NCI-H1092 treated with DMSO at 0.1 percent for 48 hours (cell line): ENCODE measurements at regions not wholly inside any gene's neighbourhood (a gene's known extent, or its start where the extent isn't known, plus 50 kb on each side); places are given as distances from the start of the nearest gene placed in this dataset.
"Not testable (repeated sequence)": the region's sequence is repeated elsewhere in the genome, so short reads cannot be mapped to it uniquely, and the experiment has no call there.

ENCODE experiments used
- DNase-seq: peaks from one replicate; lab custom pipeline; 2025; lab: John Stamatoyannopoulos, UW

DNA sequence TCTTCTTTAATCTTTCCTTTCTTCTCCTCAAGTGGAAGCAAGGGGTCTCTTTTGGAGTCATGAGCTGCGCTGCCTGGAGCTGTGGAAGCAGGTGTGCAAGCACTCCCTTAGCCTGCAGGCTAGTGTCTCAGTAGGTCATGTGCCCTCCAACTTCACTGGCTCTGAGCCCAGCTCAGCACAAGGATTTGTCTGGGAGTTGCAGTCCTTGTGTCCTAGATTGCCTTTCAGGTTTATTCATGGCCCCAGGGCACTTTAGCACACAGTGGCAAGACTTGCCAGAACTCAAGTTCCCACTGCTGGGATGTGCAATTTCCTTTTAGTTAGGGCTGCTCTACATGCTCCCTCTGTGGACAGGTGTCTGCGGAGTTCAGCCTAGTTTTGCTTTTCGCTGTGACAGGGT, 211.7 kb downstream of the LIG4 start:
- no peak for DNase-seq

DNA sequence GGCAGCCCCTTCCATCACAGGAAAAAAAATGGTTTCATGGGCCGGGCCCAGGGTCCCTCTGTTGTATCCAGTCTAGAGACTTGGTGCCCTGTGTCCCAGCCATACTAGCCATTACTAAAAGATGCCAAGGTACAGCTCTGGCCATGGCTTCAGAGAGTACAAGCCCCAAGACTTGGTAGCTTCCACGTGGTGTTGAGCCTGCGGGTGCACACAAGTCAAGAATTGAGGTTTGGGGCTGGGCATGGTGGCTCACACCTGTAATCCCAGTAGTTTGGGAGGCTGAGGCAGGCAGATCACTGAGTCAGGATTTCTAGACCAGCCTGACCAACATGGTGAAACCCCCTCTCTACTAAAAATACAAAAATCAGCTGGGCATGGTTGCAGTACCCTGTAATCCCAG, 214.3 kb downstream of the LIG4 start:
- no peak for DNase-seq

DNA sequence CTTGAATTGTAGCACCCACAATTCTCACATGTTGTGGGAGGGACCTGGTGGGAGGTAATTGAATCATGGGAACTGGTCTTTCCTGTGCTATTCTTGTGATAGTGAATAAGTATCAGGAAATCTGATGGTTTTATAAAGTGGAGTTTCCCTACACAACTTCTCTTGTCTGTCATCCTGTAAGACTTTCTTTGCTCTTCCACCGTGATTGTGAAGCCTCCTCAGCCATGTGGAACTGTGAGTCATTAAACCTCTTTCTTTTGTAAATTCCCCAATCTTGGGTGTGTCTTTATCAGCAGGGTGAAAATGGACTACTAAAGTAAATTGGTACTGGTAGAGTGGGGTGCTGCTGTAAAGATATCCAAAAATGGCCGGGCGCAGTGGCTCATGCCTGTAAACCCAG, 215.6 kb downstream of the LIG4 start:
- no peak for DNase-seq

DNA sequence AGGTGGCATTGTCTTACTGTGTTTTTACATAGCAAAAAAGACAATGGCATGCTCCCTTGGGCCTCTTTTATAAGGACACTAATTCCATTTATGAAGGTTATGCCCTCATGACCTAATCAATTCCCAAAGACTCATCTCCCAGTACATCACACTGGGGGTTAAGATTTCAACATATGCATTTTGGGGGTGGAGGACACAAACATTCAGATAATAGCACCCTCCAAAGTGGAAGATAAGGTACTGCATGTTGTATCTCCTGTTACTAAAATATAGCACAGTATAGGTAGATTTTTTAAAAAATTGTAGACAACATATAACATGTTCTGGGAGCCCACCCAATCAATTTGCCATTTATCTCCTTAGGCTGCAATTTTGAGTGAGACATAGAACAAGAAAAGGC, 221.2 kb downstream of the LIG4 start:
- no peak for DNase-seq

DNA sequence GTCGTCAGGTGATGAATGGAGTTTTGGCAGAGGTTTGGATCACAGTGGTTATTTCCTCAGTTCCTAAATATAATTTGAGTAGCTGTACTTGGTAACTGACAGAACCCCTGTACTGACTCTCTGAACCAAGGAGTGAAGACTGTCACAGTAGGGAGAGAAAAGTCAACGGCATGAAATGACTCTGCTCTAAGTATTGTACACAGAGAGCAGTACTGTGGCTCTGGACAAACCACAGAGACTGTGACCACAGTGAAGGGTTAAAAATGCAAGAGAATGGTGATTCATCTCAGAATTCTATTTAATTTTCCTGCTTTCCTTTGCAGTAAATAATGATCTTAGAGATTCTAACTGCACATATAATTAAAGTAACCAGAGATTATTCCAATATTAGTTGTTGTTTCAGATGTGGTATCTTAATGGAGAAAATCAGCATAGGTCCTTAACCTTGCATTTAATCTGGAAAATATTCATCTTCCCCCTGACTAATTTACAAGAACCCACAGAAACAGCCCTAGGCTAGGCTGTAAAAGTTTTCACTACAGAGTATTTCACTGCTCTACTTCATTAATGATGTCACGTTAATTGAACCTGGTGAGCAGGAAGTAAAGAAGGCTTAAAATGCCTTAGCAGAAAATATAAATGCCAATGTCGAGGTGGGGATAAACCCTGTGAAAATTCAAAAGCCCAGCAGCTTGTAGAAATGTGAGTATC, 221.9 kb downstream of the LIG4 start:
- no peak for DNase-seq

DNA sequence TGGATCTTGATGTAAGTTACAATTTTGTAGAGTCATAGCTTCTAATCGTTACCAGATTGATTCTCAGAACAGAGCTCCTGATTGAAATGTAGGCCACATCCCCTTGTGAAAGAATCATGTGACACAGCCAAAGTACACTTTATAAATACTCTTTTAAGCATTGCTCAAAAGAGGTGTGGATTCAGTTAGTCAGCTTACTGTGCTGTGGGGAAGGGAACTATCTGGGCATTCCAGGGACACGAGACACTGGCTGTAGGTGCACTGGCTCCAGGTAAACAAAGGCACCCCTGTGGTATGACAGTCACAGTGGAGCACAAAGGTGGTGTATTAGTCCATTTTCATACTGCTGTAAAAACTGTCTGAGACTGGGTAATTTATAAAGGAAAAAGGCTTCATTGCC, 222.8 kb downstream of the LIG4 start:
- DNase-seq: no peak

DNA sequence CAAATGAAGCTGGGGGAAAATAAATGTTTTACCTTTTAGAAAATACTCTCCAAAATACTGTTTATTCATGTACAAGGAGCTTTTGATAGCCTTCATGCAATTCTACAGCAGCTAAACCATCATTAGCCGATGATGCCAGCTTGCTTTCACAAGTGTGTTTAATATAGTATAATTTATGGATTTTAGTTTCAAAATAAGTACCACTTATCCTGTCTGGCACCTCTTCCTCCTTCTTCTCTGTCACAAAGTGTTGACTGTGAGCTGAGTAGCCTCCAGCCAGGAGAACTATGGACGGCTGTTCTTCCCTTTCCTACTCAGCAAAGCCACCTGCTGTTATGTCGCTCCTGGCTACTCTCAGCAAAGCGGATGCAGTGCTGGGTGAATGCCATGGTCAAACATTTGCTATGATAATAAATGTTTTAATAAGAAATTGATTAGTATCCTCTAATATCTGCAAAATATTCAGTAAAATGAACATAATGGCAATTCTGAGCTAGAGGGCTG, 238.2 kb downstream of the LIG4 start:
- peak; percentile 90 for DNase-seq

DNA sequence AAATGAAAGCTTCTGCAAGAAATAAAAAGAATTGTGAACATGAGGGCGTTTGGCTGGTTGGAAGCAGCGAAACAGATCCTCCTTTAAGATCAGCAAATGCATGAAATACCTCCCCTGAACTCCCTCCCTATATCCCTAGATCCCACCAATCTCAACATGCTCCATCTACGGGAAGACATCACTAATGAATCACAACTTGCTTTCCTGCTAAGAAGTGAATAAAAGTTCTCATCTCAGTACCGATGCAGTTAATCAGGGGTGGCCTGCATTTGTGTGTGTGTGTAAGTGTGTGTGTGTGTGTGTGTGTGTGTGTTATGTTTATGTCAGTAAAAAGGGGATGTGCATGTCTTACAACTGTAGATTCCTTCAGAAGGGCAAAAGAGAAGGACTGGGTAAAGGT, 238.7 kb downstream of the LIG4 start:
- no peak for DNase-seq

DNA sequence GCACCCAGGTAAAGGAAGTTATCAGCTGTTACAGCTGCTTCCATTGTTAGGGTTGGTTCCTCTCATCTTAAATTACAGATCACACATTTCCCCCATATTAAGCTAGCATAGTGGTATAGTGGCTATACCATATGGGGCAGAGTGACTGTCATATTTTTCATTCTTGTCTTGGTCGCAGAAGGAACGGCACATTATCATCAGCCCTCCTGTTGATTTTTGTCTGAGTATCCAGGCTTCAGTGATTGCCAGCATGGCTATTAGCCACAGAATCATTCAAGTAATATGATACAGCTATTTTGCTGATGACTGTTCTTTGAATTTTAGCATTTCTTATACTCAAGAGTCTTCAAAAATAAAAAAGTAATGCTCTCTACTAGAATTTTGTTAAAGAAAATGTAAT, 240.9 kb downstream of the LIG4 start:
- DNase-seq: peak; percentile 56

DNA sequence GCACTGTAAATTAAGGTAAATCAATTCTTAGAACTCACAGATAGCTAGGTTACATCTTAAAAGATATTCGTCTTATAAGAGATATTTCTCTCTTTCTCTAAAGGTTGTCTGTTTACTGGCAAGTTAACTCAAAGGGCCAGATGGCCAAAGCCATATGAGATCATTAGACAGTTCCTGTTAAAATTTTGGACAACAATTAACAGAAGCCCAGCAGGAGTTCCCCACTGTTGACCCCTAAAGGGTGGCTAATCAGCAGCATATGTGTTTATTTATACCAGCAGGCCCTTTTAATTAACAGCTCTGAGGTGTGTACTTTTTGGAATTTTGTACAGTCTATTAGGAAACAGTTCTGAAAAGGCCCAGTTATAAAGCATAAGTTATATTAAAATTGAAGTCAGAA, 245.8 kb downstream of the LIG4 start:
- no peak for DNase-seq

DNA sequence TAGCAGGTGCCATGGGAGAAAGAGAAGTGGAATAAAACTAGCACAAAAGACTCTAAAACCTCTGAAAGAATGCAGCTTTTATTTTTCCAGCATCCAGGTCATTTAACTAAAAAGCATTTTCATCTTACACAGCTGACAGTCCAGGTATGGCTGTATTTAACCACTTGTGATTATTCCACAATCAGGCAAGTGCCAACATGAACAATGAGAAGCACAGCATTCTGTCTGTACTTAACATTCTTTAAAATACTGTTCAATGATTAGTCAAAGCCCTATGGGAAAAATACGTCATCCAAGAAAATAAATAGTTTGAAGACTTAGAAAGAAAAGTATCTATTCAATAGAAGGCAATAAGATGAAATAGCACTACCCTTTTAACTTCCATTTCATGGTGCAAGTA, 246.9 kb downstream of the LIG4 start:
- no peak for DNase-seq

DNA sequence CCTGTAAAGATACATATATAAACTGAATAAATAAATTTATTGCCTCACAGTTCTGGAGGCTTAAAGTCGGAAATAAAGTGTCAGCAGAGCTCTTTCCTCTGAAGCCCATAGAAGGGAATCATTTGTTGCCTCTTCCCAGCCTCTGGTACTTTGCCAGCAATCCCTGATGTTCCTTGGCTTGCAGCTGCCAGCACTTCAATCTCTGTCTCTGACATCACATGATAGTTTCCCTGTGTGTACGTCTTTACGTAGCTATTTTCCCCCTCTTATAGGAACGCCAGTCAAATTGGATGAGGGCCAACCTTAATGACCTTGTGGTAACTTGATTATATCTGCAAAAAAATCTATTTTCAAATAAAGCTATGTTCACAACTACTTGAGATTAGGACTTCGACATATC, 250.9 kb downstream of the LIG4 start:
- peak; percentile 91 for DNase-seq

DNA sequence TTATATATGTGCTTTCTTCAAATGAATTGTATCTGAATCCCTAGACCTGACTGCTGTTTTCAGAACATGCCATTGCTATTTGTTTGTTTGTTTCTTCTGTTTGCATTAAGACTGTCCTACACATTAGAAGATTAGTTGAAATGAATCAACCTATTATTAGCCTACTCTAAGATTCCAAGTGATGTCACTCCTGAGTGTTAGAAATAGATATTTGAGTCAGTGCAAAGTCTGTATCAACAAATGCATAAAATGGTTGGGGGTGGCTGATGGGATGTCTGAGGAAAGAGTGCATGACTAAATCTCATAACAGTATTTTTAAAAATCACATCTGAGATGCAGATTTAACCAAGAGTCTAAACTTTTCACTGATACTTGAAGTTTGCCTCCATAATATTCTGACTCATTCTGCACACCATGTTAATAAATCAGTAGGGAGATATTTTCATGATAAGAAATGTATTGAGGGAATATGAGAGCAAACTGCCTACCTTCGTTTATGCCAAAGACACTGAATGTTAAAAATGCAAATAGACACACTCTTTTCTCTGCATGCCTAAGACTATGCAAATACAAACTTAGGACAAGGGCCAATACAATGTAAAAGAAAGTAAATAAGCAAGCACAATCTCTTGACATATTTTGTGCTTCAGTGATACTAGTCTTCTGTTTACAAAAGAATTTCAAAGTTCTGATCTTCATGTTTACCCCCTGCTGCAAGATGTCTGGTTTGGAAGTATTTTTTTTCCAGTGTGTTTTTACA, 253.3 kb downstream of the LIG4 start:
- no peak for DNase-seq

DNA sequence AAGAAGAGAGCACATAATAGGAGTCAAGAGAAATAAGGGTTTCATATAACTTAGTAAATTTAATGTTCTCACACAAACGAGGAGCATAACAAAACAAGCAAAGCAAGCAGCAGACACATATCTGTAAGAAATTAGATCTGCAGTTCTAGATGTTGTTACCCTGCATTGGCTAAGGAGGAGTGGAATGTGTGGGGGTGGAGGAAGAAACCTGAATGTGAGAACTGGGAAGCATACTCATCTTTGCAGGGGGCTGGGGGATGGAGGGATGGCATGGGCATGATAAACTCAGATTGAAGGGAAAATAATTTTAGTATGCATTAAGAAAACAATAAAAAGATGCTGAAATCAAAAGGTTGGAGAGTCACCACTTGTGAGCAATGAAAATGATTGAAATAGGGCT, 255.0 kb downstream of the LIG4 start:
- no peak for DNase-seq

DNA sequence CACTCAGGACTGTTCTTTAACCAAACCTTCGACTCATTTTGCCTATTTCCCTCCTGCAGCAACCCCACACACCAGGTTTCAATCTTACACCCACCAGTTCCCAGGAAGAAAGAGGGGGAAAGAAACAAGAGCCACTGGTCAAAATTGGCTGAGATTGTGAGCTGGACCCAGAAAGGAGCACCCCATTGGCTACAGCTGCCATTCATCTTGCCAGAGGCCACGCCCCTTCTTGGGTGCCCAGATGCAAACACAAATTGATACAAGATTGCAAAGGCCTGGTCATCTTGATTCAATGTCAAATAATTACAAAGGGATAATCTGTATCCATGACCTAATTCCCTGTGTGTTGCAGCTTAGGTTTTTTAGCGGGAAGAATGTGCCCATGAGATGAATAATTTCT, 258.4 kb downstream of the LIG4 start:
- no peak for DNase-seq

DNA sequence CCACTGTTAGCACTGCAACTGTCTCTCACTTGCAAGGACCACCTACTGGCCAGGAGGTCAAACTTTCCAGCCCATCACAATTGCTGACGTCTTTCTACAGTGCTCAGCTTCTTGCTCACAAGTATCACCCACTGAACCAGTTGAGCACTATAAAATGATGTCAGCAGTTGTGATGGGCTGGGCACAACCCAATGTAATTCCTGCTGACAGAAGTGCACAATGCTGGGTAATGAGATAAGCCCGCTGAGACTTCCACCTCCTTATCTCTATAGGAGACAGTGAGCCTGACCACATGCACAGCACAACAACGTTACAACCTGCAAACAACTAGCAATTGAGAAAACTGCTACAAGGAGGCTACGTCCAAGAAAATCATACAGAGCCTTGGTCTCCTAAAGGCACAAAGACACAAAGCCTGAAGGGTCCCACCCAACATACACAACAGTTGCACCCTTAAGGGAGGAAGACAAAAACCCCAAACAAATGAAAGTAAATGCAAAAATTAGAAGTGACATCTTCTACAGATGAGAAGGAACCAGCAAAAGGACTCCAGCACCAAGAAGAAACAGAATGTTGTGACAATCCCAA, 273.2 kb downstream of the LIG4 start:
- DNase-seq: no peak

DNA sequence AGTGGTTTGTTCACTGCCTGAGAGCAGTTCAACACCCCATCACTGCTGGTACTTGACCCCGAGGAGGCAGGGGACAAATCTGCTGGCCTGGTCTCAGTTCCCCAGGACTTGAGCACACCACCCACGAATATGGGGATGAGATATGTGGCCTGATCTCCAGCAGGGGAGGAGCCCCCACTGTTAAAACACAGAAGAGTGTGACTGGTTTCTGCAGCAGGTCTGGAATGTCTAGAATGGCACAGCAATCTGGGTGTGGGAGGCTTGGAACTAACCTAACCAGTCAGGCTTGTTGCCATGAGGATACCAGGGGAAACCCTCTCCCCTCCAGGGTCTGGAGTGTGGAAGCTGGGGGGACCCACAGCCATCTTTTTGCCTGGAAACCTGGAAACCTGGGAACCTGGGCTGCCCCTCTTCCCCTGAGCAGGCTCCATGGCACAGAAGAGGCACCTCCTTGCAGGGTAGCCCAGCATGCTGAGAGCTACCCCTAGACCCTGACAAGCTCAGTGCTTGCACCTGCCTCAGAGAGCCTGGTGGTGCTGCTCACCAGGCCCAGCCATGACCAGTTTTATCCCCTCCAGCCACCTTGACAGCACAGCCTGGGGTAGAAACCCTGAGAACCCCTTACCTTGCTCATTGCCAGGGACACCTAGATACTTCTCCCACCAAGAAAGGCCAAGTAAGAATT, 273.8 kb downstream of the LIG4 start:
- DNase-seq: no peak

DNA sequence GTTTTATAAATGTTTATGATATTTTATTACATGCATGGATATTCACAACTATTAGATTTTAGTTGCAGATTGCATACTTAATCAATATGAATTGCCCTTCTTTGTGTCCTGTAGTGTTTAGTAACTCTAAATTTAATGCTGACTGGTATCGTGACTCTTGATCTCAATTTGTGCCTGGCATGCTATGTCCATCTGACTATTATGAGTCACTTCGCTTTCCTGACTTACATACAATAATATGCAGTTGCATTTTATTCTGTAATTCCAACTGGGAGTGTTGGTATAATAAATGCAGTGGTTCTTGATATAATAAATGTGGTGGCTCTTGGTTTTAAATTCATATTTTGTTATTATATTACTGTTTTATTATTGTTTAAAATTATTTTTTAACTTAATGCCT, 277.5 kb downstream of the LIG4 start:
- no peak for DNase-seq

DNA sequence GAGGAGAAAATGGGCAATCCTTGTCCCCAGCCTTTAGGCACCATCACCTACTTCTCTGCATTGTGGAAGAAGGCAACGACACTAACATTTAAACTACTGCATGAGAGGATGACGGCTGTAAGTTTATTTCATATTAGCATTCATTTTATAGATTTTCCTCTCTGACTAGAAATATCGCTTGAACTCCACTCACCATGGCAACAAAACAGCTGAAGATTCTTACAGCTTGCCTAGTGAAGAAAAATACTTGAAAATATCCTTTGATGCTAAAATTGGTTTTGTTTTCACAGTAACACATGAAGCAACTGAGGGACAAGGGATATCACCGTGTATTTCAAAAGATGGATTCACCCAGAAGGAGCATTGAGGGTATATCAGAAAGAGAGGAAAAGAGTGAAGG, 284.3 kb downstream of the LIG4 start:
- DNase-seq: no peak

DNA sequence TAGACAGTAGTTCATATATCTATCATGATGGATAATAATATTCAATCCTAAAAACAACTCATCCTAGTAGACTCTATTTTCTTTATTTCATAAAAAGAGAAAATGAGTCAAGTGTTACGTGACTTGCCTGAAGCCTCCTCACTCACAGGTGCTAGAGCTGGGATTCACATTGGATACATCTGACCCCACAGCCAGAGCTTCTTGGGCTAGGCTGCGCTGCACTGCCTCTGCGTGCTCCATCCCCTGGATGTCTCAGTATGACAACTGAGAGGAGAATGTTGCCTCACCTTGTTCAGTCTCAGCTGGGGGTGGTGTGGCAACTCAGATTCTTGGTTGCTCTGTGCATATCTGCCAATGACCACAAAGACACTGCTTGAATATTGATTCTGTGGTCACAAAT, 286.6 kb downstream of the LIG4 start:
- no peak for DNase-seq

DNA sequence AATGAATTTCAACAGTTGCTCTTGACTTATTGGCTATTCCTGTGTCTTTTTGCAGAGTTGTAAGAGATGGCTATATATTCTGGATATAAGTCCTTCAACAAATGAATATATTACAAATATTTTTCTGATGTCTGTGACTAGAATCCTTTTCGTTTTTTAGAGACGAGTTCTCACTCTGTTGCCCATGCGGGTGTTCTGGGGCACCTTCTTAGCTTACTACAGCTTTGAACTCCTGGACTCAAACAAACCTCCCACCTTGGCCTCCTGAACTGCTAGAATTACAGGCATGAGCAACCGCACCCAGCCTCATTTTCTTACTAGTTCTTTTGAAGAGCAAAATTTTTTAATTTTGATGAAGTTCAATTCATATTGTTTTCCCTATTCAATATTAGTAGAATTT, 287.8 kb downstream of the LIG4 start:
- no peak for DNase-seq

DNA sequence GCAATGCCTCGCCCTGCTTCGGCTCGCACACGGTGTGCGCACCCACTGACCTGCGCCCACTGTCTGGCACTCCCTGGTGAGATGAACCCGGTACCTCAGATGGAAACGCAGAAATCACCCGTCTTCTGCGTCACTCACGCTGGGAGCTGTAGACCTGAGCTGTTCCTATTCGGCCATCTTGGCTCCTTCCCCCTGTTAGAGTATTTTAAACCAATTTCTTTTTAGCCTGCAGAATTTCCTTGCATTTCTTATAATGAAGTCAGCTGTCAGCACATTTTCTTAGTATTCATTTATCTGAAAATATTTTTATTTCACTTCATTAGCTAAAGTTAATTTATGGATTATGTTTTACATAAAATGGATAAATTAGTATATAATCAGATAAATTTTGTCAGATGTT, 288.8 kb downstream of the LIG4 start:
- not testable (repeated sequence) for DNase-seq

DNA sequence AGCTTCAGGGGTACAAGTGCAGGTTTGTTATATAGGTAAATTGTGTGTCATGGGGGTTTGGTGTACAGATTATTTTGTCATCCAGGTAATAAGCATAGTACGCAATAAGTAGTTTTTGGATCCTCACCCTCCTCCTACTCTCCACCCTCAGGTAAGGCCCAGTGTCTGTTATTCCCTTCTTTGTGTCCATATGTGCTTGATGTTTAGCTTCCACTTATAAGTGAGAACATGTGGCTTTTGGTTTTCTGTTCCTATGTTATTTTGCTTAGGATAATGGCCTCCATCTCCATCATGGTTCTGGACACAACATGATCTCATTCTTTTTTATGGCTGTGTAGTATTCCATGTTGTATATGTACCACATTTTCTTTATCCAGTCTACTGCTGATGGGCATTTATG, 298.4 kb downstream of the LIG4 start:
- not testable (repeated sequence) for DNase-seq
